Choroid plexus epithelial cell (primary cell): ENCODE measurements at regions not wholly inside any gene's neighbourhood (a gene's known extent, or its start where the extent isn't known, plus 50 kb on each side); places are given as distances from the start of the nearest gene placed in this dataset.

Experiments
- DNase-seq: peaks from one replicate; pipeline ENCODE4 v3.0.0-alpha.2; 2010; ENCODE audit warnings: low read depth
- H3K4me3 ChIP-seq: 2 replicates; pipeline ENCODE4 v1.5.1; 2011; ENCODE audit warnings: low read depth, mild to moderate bottlenecking, control low read depth, low read length, moderate library complexity
- TF ChIP-seq, protein P1 (sequence below): conservative IDR thresholded peaks from 2 replicates; pipeline ENCODE4 v1.5.1; 2011; ENCODE audit warnings: low read depth, mild to moderate bottlenecking, control low read depth, inconsistent platforms, low read length, moderate library complexity

DNA sequence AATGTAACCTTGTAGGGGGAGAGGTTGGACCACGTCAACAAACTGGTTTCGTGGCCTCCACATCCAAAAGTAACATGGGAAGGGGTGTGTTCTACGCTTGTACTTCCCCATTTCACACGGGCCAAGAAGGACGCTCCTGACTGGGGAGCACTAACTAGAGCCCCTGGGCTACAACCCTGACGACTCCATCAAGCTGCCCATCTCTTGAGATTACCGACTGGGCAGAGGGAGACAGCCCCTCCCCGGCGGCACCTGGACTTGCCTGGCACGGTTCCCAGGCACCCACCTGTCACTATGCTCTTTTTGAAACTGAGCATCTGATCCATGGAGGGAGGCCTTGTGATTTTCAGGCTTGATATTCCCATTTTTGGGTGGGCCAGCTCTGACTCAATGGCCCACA lies 68.5 kb downstream of the SHANK2 start:
- TF ChIP-seq, protein P1, sequence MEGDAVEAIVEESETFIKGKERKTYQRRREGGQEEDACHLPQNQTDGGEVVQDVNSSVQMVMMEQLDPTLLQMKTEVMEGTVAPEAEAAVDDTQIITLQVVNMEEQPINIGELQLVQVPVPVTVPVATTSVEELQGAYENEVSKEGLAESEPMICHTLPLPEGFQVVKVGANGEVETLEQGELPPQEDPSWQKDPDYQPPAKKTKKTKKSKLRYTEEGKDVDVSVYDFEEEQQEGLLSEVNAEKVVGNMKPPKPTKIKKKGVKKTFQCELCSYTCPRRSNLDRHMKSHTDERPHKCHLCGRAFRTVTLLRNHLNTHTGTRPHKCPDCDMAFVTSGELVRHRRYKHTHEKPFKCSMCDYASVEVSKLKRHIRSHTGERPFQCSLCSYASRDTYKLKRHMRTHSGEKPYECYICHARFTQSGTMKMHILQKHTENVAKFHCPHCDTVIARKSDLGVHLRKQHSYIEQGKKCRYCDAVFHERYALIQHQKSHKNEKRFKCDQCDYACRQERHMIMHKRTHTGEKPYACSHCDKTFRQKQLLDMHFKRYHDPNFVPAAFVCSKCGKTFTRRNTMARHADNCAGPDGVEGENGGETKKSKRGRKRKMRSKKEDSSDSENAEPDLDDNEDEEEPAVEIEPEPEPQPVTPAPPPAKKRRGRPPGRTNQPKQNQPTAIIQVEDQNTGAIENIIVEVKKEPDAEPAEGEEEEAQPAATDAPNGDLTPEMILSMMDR, result no peak
- no peak for DNase-seq
- no peak overlapping the region for H3K4me3 ChIP-seq

DNA sequence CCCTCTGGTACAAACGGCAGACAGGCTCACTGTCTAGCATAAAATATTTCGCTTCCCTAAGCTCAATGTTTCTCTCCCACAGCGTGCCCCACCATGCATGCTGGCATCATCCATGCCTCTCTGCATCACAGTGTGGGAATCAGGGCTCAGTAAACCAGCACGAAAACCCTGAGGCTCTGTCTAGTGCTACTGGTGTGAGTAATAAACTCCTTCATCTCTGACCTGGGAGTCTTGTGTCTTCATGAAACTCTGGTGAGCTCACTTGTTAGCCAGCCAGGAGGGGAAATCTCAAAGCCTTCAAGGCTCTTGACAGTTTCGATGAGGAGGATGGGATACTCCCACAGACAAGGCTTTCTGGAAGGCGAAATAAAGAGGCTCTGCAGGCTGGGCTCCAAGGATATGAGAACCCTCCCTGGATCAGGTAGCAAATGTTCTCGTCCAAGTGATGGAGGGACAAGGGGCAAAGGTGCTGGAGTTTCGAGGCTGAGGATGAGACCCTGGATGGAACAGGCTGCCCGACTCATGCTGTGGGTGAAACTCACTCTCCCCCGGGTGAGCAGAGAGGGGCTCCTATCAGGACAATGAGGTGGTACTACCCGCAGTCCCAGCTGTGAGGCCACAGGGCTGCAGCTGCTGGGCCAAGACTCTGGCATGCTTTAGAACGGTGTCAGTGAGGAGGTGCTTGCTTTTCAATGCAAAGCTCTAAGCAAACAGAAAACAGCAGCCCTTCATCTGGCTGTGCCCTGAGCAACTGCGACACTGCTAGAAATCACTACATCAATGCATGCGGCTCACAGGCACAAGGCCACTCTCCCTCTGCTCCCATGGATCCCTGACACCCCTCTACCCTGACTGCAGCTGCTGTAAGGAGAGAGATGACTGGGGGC lies 69.3 kb downstream of the SHANK2 start:
- TF ChIP-seq, protein P1, result no peak
- no peak for DNase-seq
- H3K4me3 ChIP-seq, result no peak overlapping the region

DNA sequence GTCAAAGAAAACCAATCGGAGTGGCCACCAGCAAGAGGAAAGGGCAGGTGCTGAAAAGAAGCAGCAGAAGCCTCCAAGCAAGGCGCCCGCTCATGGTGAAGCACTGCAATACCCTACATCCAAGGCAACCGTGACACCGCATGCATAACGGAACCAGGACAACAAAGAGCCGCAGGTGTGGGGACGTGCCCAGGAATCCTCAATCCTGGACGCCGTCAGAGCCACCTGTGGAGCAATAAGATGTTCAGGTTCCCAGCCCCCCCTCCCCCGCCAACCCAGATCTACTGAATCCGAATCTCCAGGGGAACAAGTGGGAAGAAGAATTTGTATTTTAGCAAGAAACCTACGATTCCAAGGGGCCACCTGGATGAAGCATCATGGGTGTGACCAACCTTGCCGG lies 70.8 kb downstream of the SHANK2 start:
- TF ChIP-seq, protein P1, result no peak
- DNase-seq, result no peak
- no peak overlapping the region for H3K4me3 ChIP-seq

DNA sequence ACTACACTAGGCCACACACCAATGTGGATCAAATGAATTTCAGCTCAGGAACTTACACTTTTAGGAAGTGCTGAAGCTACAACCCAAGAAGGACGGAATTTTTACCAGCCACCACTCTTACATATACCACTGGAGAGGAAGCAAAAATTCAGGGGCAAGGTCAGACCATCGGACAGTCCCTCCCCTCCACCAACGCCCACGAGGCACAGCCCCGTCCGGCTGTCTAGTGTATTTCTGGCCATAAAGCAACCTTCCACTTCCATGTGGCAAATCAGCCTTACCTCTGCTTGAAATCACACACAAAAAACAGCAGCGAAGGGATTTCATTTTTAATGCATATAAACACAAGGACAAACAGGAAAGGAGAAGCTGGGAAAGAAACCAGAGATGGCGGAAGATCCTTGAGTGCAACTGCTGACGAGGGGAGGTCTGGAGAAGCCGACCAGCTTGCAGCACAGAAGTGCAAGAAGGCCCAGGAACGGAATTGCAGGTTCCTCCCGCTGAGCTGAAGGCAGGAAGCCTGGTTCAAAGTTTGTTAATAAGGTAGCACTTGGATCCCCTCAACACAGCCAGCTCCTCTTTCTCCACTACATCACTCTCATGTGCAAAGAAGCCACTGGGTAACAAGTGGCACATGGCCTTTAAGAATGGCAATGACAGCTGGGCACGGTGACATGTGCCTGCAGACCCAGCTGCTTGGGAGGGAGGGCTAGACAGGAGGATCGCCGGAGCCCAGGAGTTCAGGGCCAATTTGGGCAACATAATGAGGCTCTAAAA lies 71.5 kb downstream of the SHANK2 start:
- TF ChIP-seq, protein P1, result no peak
- no peak overlapping the region for H3K4me3 ChIP-seq
- DNase-seq, result no peak

DNA sequence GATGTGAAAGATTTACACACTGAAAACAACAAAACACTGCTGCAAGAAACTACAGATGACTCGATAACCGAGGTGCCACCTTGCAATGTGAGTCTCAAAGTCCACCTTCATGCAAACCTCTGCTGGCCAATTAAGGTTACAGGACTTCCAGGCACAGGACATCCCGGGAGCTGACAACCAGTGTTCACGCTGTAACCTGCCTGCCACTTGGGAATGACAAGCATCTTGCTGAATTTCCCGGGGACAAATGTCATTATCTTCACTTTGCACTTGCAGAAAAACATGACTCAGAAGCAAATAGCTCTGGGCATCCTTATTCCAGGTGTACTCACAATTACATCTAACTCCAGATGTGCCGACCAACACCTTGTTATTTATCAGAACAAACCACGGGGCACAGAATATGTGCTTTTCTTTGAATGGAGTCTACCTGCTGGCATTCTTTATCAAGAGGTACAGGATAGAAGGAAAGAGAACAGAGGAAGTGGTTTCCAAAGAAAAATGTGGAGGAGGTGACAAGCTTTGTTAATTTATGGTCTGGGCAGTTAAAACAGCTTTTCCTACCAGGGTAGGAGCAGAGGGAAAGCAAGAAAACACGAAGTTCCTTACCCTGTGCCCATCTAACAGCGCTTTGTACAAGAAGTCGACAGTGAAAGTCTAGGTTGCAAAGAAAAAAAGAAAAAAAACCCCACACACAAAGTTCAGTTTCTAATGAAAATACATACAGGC lies 72.3 kb downstream of the SHANK2 start:
- no peak overlapping the region for H3K4me3 ChIP-seq
- TF ChIP-seq, protein P1, result no peak
- no peak for DNase-seq

DNA sequence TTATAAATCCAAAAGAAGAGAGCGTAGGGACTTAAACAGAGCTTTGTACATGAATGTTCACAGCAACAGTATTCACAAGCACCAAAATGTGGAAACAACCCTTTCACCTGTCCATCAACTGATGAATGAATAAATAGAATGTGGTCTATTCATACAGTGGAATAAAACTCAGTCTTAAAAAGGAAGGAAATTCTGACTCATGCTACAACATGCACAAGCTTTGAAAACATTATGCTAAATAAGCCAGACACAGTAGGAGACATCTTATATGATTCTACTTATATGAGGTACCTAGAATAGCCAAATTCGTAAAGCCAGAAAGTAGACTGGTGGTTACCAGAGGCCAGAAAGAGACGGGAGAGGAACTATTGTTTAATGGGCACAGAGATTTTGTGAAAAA lies 74.3 kb downstream of the SHANK2 start:
- DNase-seq, result no peak
- no peak overlapping the region for H3K4me3 ChIP-seq
- TF ChIP-seq, protein P1, result no peak
